Psoas muscle (tissue), 7 donors: ENCODE measurements at regions not wholly inside any gene's neighbourhood (a gene's known extent, or its start where the extent isn't known, plus 50 kb on each side); places are given as distances from the start of the nearest gene placed in this dataset.
"Not testable (repeated sequence)": the region's sequence is repeated elsewhere in the genome, so short reads cannot be mapped to it uniquely, and the experiment has no call there.

Experiments
- ATAC-seq, 4 donors: fragments of 200-7000 bp; cut with Tn5 transposase; one replicate each; pipeline ENCODE4 v1.9.1; 2020; ENCODE audit warnings: moderate library complexity in 3 of 4, mild to moderate bottlenecking in 2 of 4
- DNase-seq, 2 donors: peaks; one replicate each; pipeline ENCODE4 v3.0.0-alpha.2; 2020
- H3K27ac ChIP-seq: fragments of 200-600 bp; one replicate; pipeline ENCODE4 v1.8.0; 2022
- H3K27me3 ChIP-seq, 3 donors: fragments of 200-600 bp in 1 of 3; one replicate each; pipeline versions ENCODE4 v1.6.1 to v1.8.0; 2013 to 2022; ENCODE audit warnings: low read length in 2 of 3, mild to moderate bottlenecking in 2 of 3, moderate library complexity in 1 of 3; ENCODE audit not compliant: insufficient read depth in 3 of 3
- H3K36me3 ChIP-seq, 2 donors: fragments of 200-600 bp in 1 of 2; one replicate each; pipeline versions ENCODE4 v1.6.1 to v1.8.0; 2013 to 2022; ENCODE audit warnings: low read depth in 1 of 2, mild to moderate bottlenecking in 1 of 2, moderate library complexity in 1 of 2; ENCODE audit not compliant: insufficient read depth in 1 of 2
- H3K4me1 ChIP-seq: fragments of 200-600 bp; one replicate; pipeline ENCODE4 v1.8.0; 2022
- H3K4me3 ChIP-seq: fragments of 200-600 bp; one replicate; pipeline ENCODE4 v1.8.0; 2022; ENCODE audit warnings: mild to moderate bottlenecking
- H3K9me3 ChIP-seq: fragments of 200-600 bp; one replicate; pipeline ENCODE4 v1.8.0; 2022
- WGBS, 3 donors: extraction: QIAGEN DNeasy Blood & Tissue Kit; methylation state at CpG; one replicate each; pipeline versions ENCODE4 v1.1.6 to v1.1.7; 2013; 5-methylcytosine and 5-hydroxymethylcytosine counted together
- intact Hi-C, 2 donors: fragments of 100-400 bp; cut with DNase I; formaldehyde crosslinking; loops; one replicate each; pipeline versions ENCODE4 v1.11.0 to v1.14.2; 2022
- TF ChIP-seq, protein P1 (sequence below): fragments of 200-600 bp; IDR thresholded peaks from one replicate; pipeline ENCODE4 v1.8.0; 2022; ENCODE audit warnings: antibody characterized with exemption
- donor health status: healthy with polysubstance abuse.
- donor health status: DM: no; HTN: no; CAD: no; lungs with moderate emphysema.
- donor health status: Bipolar disorder and iron deficiency.
- donor health status: healthy.
- donor health status: DM: yes; HTN: yes; CAD: no.
- donor health status: DM: no; HTN: no; CAD: no.
- donor health status: DM: yes; HTN: yes; CAD: no.

GRCh38 chr3:8319935-8320634 is 181.5 kb upstream of the LMCD1 start:
- H3K36me3 ChIP-seq: no peaks in the 10 kb centered on the region
- no peak overlapping the region for H3K27ac ChIP-seq
- 58 to 65% (median 61%) methylated on average over 2 of the region's 2 CpGs for WGBS, 3 donors
- H3K4me3 ChIP-seq: no peak overlapping the region
- no peaks in the 10 kb centered on the region for H3K9me3 ChIP-seq
- peaks cover 0 to 2% (median 0%) of the 10 kb centered on the region in 3 donors for H3K27me3 ChIP-seq
- ATAC-seq (no peak), DNase-seq (no peak)
- TF ChIP-seq, protein P1, sequence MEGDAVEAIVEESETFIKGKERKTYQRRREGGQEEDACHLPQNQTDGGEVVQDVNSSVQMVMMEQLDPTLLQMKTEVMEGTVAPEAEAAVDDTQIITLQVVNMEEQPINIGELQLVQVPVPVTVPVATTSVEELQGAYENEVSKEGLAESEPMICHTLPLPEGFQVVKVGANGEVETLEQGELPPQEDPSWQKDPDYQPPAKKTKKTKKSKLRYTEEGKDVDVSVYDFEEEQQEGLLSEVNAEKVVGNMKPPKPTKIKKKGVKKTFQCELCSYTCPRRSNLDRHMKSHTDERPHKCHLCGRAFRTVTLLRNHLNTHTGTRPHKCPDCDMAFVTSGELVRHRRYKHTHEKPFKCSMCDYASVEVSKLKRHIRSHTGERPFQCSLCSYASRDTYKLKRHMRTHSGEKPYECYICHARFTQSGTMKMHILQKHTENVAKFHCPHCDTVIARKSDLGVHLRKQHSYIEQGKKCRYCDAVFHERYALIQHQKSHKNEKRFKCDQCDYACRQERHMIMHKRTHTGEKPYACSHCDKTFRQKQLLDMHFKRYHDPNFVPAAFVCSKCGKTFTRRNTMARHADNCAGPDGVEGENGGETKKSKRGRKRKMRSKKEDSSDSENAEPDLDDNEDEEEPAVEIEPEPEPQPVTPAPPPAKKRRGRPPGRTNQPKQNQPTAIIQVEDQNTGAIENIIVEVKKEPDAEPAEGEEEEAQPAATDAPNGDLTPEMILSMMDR: no peak
- intact Hi-C loops: no loop called here
- H3K4me1 ChIP-seq: no peaks in the 10 kb centered on the region

- DNase-seq: no peak
- no peaks in the 10 kb centered on the region for H3K9me3 ChIP-seq
- TF ChIP-seq, protein P1: no peak
- no peak for ATAC-seq
- no peaks in the 10 kb centered on the region for H3K36me3 ChIP-seq
- WGBS, 3 donors: 72 to 84% (median 84%) methylated on average over 6 of the region's 6 CpGs
- no peak overlapping the region for H3K27ac ChIP-seq
- H3K4me3 ChIP-seq: no peak overlapping the region
- intact Hi-C loops: no loop called here
- peaks cover 0 to 2% (median 0%) of the 10 kb centered on the region in 3 donors for H3K27me3 ChIP-seq
- H3K4me1 ChIP-seq: no peaks in the 10 kb centered on the region
Observed at GRCh38 chr3:8320711-8321458, 180.7 kb upstream of the LMCD1 start.

GRCh38 chr3:8324747-8325146 is 176.9 kb upstream of the LMCD1 start:
- no peak for ATAC-seq
- H3K27ac ChIP-seq: no peak overlapping the region
- DNase-seq: peak; percentile 18 to 36
- no peak overlapping the region for H3K4me3 ChIP-seq
- H3K4me1 ChIP-seq: no peaks in the 10 kb centered on the region
- TF ChIP-seq, protein P1: no peak
- peaks cover 0 to 2% (median 0%) of the 10 kb centered on the region in 3 donors for H3K27me3 ChIP-seq
- H3K9me3 ChIP-seq: no peaks in the 10 kb centered on the region
- no peaks in the 10 kb centered on the region for H3K36me3 ChIP-seq
- intact Hi-C loops: no loop called here
- 77 to 84% (median 79%) methylated on average over 3 of the region's 3 CpGs for WGBS, 3 donors

DNA sequence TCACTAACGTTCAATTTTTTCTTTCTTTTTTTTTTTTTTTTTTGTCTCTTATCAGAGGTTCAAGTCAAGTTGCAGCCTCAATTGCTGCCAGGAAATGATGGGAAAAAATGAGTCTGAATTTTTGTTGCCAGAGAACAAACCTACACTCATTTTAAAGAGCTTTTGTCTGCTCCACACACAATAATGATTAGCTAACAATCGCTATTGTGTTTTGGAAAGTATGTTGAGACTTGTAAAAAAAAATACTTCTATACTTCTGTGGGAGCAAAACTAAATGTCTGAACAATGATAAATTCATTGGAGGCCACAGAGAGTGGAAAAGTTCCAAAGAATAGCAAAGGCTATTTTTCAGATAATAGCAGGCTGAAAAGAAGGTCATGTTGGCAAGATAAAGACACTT is 176.3 kb upstream of the LMCD1 start:
- no peaks in the 10 kb centered on the region for H3K36me3 ChIP-seq
- WGBS, 3 donors: 68 to 85% (median 83%) methylated on average over 2 of the region's 2 CpGs
- DNase-seq (no peak), ATAC-seq (no peak)
- no peak overlapping the region for H3K4me3 ChIP-seq
- intact Hi-C loops: no loop called here
- H3K27ac ChIP-seq: no peak overlapping the region
- TF ChIP-seq, protein P1: no peak
- peaks cover 0 to 2% (median 0%) of the 10 kb centered on the region in 3 donors for H3K27me3 ChIP-seq
- H3K9me3 ChIP-seq: no peaks in the 10 kb centered on the region
- no peaks in the 10 kb centered on the region for H3K4me1 ChIP-seq

DNA sequence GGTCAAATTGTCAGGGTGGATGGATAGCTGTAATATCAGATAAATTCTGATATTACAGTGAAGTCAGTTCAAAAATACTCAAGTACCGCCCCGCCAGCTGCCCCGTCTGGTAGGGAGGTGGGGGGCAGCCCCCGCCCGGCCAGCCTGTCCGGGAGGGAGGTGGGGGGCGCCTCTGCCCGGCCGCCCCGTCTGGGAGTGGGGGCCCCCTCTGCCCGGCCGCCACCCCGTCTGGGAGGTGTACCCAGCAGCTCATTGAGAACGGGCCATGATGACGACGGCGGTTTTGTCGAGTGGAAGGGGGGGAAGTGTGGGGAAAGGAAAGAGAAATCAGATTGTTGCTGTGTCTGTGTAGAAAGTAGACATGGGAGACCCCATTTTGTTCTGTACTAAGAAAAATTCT is 175.8 kb upstream of the LMCD1 start:
- H3K9me3 ChIP-seq, H3K27me3 ChIP-seq, DNase-seq, ATAC-seq, H3K4me1 ChIP-seq, H3K4me3 ChIP-seq, H3K27ac ChIP-seq, intact Hi-C loops, H3K36me3 ChIP-seq: not testable (repeated sequence)
- 86 to 91% (median 87%) methylated on average over 18 of the region's 18 CpGs for WGBS, 3 donors
